B cell (primary cell): ENCODE measurements at regions not wholly inside any gene's neighbourhood (a gene's known extent, or its start where the extent isn't known, plus 50 kb on each side); places are given as distances from the start of the nearest gene placed in this dataset.

Experiments used
- CTCF ChIP-seq: fragments of 200-600 bp; IDR thresholded peaks from one replicate; pipeline ENCODE4 v1.8.0; 2022; ENCODE audit warnings: antibody characterized with exemption, mild to moderate bottlenecking
- EZH2 ChIP-seq: IDR thresholded peaks from 2 replicates; pipeline ENCODE4 v1.6.1; 2012; ENCODE audit warnings: borderline replicate concordance, low read depth, mild to moderate bottlenecking, moderate library complexity, low read length; ENCODE audit not compliant: insufficient read depth, poor library complexity, severe bottlenecking

- no peak for TF ChIP-seq CTCF
- no peak for TF ChIP-seq EZH2
These were observed 84.4 kb upstream of the MFGE8 start for GRCh38 chr15:88997531-88997930.
